HK-2 (cell line): ENCODE measurements at regions not wholly inside any gene's neighbourhood (a gene's known extent, or its start where the extent isn't known, plus 50 kb on each side); places are given as distances from the start of the nearest gene placed in this dataset.
"Not testable (repeated sequence)": the region's sequence is repeated elsewhere in the genome, so short reads cannot be mapped to it uniquely, and the experiment has no call there.

Source experiments
- DNase-seq: peaks from one replicate; pipeline ENCODE4 v3.0.0-alpha.2; 2018; ENCODE audit not compliant: unreplicated experiment

DNA sequence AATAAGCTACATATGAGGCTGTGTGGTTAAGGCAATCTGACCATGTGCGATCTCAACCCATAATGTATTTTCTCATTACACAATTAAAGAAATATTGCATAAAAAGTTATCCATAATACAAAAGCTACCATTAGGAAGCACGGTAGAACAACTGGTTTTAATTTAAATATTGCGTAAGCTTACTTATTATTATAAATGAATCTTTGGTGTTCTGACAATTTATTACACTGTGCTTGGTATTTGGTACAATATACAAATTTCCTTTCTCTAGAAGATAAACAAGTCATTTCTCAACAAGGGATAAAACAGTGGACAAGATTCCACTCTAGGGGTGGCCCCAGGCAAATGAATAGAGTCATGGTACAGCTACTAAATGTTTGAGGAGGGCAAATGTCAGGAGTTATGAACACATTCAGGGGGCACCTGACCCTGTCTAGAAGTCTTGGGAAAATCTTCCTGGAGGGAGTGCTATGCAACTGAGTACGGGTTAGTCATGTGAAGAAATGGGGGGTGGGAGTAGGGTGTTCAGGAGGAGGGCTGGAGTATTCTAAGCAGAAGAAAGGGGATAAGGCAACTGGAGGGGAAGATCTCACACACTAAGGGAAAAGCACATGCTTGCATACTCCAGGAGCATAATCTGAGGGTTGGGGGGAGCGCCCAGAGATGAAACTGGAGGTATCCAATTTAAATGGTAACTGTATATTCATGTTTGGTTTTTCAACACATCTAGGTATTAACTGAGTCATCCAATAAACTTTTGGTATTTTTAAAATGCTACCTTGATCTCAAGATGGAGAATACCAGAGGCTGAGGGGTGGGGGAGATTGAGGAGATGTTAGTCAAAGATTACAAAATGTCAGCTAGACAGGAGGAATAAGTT lies 296.9 kb upstream of the SGK1 start:
- DNase-seq: no peak

DNA sequence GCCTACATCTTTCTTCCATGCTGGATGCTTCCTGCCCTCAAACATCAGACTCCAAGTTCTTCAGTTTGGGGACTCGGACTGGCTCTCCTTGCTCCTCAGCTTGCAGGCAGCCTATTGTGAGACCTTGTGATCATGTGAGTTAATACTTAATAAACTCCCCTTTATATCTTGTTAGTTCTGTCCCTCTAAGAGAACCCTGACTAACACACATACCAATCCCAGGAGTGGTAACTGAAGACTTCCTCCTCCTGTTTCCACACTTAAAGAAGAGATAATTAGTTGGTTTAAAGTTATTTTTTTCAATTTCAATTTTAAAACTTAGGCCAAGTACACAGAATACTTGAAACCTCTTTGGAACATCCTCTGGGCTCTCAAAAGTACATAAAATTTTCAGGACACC lies 294.2 kb upstream of the SGK1 start:
- not testable (repeated sequence) for DNase-seq

DNA sequence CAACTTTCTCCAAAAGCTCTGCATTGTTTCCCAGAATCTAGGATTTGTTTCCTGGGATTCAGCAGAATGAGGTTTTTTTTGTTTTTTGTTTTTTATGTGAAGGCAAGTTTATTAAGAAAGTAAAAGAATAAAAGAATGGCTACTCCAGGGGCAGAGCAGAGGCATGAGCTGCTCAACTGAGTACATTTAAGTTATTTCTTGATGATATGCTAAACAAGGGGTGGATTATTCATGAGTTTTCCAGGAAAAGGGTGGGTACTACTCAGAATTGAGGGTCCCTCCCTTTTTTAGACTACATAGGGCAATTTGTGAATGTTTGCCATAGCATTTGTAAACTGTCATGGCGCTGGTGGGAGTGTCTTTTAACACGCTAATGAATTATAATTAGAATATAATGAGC lies 292.5 kb upstream of the SGK1 start:
- no peak for DNase-seq

DNA sequence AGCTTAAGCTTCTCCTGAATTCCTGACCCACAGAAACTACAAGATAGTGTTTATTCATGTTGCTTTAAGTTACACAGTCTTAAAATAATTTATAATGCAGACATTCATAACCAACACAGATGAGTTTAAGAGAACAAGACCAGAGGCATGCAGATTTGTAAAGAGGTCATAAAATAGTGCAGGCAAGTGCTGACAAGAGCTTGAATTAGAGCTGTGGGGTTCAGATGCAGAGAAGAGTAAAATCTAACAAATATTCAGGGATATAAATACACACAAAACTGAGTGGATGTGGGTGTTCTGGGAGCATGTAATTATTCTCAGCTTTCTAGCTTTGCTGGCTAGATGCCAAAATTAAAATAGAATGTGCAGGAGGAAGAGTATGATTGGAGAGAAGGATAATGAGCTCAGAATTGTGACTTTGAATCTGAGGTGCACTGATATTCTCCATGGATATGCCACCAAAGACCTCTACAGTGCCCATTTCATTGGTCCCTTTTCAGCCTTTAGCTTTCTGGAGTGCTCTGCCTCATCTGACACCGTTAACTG lies 291.9 kb upstream of the SGK1 start:
- DNase-seq: no peak

DNA sequence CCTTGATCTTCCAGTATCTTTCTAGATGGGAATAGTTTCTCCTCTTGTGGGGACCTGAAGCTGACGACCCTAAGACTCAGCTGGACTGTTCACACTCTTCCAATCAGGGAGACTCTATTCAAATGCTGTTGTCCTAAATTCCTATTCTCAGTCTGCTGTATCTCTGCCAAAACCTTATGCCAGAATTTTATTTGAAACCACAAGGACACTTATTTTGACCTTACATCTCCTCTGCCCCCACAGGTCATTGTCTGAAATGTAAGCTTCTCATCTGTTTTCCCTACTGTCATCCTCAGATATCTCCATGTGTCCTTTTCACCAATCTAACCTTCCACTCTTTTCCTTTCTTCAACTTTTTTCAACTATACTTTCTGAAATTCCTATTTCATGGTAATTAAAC lies 289.5 kb upstream of the SGK1 start:
- DNase-seq: no peak

DNA sequence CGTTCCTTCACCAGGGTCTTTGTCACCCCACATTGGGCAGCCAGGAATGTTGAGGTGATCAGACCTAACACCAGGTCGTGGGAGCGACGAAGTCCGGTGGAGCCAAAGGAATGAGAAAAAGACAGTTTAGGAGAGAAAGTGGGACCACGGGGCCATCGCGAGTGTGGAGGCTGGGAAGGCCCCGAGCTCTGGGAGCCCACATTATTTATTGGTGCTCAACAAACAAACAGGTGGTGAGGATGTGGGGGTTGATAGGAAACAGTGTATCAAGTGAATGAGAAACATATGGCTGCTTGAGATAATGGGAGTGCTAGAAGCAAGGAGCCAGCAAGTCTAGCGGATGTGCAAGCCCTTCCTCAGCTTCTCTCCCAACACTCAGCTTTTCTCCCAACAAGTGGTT lies 287.1 kb upstream of the SGK1 start:
- DNase-seq: no peak

DNA sequence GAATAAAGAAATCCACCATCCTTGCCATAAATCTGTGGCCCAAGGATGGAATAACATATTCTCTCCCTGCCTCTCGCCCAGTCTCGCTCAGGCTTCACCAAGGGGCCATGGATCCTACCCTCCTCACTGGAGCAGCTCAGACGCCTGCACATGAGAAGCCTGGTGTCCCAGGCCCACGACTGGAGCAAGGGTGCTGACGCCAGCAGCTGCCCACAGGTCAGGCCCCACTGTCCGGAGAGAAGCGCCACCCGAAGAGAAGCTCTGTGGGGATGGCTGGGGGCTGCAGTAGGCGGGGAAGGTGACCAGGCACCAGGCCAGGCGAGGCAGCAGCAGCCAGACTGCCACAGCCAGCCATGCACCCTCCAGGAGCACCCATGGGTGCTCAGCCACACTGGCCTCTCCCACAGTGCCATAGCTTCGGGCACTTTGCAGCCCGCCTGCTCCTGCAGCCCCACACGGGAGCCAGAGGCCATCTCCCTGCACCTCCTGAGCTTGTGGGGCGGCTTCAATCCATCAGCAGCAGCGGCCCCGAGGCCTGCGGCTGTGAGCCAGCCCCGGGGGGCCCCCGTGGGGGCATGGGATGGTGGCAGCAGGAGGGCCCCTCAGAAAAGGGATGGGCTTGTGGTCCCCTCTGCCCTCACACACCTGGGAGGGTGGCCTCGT lies 286.2 kb upstream of the SGK1 start:
- no peak for DNase-seq

DNA sequence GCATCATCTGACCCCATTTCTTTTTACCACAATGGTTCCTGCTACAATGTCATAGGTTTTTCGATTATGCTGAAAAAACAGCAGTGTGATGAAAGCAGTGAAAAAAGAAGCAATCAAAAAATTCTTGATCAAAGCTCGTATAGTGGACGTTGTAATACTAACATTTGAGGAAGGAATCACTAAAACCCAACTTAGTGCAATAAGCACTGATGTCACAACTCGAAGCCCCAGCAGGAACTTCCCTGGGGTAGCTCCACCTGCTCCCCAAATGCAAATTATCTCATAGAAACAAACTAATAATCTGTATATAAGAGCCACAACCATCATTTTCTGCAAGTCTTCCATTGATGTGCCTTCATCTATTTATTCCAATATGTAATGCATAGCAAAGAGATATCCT lies 285.6 kb upstream of the SGK1 start:
- DNase-seq: no peak

DNA sequence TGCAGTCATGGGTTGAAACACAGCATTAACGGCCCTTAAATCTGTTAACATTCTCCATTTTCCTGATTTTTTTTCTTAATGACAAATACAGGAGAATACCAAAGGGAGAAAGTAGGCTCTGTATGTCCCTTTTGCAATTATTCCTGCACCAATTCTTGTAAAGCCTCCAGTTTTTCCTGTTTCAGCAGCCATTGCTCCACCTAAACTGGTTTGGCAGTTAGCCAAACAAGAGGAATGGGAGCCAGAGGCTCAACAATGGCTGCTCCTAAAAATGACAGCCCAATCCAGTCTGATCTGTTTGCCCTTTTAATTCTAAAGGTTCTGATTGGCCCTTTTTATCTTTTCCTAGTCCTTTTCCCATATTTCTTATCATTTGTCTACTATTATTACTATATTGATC lies 284.2 kb upstream of the SGK1 start:
- no peak for DNase-seq

DNA sequence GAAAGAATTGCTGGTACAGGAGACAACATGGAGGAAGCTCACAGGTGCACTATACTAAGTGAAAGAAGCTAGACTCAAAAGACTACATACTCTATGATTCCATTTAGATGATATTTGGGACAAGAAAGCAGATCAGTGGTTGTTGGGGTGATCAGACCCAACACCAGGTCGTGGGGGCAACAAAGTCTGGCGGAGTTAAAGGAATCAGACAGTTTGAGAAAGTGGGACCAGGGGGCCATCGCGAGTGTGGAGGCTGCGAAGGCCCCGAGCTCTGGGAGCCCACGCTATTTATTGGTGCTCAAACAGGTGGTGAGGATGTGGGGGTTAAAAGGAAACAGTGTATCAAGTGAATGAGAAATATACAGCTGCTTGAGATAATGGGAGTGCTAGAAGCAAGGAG lies 282.8 kb upstream of the SGK1 start:
- no peak for DNase-seq

DNA sequence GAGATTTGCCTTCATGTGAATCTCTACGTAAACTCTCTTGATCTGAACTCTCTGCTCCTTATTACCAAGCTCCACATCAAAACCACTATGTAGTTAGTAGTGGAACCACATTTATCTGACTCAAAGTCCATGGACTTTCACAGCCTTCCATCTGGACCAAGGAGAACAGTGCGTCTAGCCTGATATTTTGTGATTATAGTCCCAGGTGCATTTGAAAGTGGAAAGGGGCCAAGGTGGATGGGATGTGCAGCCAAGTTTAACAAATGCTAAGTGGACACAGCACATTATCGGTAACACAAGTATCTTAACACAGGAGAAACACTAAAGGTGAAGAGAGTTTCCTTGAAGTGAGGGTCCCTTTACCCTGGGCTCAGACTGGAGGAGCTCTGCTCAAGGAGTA lies 281.2 kb upstream of the SGK1 start:
- DNase-seq: no peak

DNA sequence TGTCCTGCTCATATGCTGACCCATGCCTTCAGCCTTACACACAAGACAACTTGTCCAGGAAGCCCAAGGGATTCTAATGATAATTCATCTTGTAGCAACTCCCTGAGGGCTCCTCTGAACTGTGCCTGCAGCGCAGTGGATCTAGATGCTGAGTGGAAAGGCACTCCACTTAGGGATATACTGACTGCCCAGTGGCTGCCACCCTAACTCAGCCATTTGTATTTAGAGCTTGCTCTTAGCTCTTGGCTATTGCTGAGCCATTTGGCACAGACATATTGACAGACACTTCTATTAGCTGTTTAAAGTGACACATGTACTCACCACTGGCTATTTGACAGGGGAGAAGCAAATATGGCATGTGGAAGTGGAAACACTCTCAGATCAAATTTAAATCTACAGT lies 278.3 kb upstream of the SGK1 start:
- no peak for DNase-seq

DNA sequence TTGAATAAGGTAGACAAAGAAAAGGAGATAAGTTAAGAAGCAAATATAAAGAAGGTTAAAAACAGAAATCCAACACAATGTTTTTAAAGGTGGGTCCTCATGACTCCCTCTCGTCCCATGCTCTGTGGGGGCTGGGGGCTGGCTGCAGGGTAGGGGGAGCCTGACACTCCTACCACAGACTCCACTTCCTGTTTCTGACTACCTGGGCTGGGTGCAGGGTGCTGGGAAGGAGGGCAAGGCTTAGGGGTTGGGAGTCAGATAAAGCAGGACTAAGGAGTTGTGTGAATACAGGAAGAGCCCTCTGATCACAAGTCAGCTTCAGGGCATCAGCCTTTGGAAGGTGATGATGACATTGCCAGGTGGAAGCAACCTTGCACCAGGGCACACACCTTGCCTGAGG lies 277.0 kb upstream of the SGK1 start:
- DNase-seq: no peak

DNA sequence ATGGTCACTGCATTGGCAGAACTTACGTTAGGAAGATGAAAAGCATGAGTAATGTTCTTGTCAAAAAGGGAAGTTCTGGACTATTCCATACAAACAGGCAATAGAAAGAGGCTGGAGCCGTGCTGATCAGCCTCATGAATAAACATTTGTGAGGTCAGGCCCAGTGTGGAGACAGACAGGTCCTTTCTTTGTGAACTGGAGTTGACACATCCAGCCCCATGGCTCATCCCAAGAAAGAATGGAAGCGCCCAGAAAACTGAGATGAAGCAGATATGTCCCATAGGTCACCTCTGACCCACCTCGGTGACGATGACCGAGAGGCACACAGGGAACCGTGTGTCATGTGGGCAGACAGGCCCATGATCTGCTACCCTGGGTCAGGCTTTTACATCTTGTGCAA lies 276.0 kb upstream of the SGK1 start:
- no peak for DNase-seq

DNA sequence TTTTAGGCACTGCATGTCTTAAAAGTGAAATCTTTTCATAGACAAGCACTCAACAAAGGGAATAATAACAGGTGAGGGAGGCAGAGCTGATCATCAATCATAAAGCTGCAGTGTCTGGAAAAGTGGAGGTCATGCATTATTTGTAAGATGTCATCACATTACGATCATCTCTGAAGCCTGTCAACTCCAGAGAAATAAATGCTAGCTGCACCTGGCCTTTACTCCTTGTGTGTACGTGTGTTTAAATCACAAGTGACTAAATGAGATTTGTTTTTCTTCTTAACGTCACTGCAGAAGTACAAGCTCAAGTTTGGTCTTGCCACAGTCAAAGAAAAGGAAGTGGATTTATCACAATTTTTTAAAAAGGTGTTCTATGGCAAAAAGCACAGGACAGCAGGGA lies 275.5 kb upstream of the SGK1 start:
- DNase-seq: no peak

DNA sequence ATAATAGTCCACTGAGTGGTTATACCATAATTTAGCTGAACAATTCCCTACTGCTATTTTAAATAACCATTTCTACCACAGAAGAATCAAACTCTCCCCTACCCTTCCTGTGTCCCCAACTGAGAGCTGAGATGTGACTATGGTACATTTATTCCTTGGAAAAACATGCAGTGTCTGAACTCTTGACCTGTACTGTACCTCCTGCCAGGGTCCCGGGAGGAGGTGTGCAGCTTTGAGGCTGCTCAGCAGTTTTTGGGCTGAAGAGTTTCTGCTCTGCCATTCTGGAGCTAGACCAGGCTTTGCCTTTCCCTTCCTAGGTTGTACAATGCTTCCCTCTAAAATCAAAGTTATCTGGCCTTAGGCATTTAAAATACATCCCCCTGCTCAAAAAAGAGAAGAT lies 275.1 kb upstream of the SGK1 start:
- DNase-seq: no peak

DNA sequence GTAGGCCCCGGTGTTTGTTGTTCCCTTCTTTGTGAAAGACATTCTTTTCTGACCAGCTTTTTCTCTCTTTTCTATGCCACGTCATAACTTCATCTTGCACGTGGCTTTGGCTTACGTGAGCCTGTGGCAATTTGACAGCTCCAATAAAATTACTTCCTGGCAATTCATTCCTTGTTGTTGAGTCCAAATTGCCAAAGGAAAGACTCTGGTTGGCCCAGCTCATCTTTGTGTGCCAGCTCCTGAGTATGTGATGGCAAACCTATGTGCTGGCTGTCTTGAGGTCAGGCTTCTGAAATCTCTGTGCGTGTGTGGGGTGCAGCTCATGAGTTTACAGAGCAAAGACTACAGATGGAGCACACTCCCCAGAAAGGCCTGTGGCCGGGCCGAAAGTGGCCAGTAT lies 272.5 kb upstream of the SGK1 start:
- no peak for DNase-seq

DNA sequence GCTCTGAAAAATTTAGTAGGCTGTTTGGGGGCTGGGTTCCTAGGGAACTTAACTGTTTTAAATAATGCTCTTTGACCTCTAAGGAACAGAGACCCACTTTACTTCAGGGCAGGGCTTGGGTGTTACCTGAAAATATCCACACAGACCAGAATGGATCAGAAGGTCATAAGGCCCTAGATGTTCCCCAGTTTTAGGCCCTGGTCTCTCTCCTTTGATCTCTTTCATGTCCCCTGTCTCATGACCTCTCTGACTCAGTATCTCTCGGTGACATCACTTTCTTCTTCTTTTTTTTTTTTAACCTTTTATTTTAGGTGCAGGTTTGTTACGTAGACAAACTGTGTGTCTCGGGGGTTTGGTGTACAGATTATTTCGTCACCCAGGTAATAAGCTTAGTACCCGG lies 272.1 kb upstream of the SGK1 start:
- DNase-seq: no peak

DNA sequence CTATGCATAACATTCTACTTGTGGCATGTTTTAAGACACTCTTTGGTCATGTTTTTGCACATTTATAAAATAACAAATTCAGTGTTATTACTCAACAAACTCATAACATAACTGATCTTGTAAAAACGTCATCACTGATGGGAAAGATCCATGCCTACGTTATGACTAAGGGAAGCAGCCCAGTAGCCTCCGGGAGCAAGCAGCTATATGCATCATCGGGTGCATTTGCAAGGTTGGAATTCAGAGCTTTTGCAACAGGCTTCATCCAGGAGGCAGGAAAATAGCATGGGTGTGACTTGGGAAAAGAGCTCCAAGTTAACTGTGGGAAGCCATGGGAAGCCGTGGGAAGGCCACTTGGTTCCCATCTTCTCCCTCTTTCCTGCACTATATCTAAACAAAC lies 271.6 kb upstream of the SGK1 start:
- peak; percentile 34 for DNase-seq

DNA sequence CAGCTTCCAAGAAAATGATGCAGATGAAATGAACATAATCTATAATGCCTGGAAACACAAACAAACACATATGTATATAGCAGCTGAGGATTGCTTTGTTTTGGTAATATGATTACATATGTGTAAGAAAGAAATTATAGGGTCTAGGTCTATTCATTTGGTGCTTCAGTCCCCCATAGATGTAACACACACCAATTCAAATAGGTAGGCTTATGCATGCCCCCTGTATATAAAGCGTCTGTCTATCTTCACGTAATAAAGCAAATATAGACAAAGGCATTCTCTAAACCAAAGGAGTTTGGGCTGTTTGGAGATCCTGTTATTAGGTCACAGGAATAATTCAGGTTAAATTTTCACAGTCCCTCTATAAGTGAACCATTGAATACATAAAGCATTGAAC lies 270.4 kb upstream of the SGK1 start:
- DNase-seq: no peak

DNA sequence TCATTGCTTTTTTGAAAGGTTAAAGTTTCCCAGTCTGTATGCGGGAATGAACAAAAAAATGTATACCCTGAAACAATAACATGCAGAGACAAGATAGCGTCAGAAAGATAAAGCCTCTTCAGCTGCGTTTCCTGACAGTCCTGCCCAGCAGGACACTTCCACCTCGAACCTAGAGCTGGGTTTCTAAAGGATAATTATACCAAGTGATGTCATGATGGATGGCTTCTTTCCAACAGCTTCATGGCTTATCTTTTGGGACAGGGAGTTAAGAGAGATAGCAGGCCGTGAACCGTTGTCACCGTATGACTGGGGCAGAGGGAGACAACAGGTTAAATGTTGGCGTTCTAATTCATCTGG lies 267.6 kb upstream of the SGK1 start:
- DNase-seq: no peak

DNA sequence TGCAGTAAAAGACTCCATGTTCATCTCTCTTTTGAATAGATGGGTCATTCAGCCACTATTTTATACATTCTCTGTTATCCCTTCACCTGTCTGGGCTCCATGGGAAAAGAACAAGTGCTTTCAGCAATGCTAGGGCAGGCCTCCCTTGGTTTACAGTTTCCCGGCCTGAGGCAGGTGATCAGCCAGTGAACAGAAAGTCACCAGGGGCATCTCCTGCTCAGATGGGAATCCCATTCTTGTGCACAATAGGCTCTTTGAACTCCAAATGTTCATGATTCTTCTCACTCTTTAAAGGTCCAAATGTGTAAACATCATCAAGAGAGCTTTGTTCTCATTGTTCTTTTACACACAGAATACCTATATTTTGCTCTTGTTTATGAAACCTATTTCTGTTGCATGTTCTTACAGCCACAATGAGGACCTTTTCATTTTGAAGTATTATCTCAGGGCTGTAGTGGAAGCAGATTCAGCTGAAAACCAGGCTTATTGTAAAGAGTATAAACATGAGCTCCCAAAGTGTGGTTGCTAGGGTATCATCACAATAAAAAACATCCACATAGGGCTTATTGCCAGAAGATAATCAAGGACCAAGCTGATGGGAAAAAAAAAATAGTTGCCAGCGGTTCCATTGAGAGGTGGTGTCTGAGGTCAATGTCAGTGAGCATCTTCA lies 267.1 kb upstream of the SGK1 start:
- no peak for DNase-seq

DNA sequence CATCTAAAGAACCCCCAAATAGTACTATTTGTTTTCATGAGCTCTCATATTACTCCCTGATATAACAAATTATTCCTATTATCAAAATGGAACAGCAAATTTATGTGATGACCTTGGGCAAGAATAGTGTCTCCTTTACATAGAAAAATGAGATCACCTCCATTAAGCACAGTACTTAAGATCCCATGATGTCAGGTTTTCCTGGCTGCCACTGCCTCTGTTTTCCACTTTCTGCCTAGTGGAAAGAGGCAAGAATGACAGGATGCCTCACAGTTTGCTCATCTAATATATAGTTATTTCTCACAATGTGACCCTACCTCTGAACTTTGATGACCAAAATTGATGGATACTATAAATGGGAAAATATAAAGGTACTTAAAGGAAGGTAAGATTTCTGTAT lies 260.1 kb upstream of the SGK1 start:
- no peak for DNase-seq
